ENCODE measurements at regions not wholly inside any gene's neighbourhood (a gene's known extent, or its start where the extent isn't known, plus 50 kb on each side); places are given as distances from the start of the nearest gene placed in this dataset.

DNA sequence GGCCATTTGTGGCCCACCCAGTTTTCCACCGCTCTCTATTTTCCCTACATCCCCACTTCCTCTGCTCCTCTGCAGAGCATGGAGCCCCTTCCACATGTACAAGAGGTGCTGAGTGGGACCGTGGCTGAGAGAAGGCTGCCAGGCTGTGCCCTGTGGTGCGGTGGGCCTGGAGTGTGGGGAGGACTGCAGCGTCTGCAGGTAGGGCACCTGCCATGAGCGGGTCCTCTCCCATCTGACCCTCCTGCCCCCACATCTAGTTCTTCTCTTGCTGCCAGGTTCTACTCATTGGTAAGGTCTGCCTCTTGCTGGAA is 145.6 kb upstream of the FAM20C start:
- Mint-ChIP-seq H3K4me3 (no peak overlapping the region), H3K9me3 (no peaks in the 10 kb centered on the region), H3K27ac (no peak overlapping the region), H3K27me3 (peaks cover 50% of the 10 kb centered on the region), H3K36me3 (no peaks in the 10 kb centered on the region), H3K4me1 (no peaks in the 10 kb centered on the region)
- no peak for ATAC-seq

DNA sequence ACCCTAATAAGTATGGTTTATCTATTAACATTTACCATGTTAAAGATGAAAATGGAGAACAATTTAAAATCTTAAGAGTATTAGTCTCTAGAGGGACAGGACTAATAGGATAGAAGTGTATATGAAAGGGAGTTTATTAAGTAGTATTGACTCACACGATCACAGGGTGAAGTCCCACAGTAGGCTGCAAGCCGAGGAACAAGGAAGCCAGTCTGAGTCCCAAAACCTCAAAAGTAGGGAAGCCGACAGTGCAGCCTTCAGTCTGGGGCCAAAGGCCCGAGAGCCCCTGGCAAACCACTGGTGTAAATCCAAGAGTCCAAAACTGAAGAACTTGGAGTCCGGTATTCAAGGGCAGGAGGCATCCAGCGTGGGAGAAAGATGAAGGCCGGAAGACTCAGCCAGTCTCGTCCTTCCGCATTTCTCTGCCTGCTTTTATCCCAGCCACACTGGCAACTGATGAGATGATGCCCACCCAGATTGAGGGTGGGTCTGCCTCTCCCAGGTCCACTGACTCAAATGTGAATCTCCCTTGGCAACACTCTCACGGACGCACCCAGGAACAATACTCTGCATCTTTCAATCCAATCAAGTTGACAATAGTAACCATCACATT is 140.8 kb upstream of the FAM20C start:
- Mint-ChIP-seq H3K9me3 (no peaks in the 10 kb centered on the region), H3K27me3 (peaks cover 6% of the 10 kb centered on the region), H3K27ac (no peak overlapping the region), H3K4me1 (no peaks in the 10 kb centered on the region), H3K4me3 (no peak overlapping the region), H3K36me3 (no peaks in the 10 kb centered on the region)
- no peak for ATAC-seq

DNA sequence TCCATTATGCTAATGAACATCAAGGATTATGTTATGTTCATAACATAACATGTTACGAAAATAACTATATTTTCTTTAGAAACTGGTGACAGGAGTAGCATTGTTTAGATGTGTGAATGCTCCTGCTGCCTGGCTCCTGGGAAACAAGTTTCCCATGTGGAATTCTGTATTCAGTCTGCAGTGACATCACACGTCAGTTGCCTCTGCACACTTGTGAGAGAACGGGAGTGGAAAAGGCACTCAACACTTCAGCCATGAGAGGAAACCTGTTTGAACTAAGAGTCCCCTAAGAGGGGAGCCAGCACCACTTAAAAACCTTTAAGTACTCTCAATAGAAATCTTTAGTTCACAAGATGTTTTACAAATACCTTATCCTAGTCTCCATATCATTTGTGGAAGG is 140.3 kb upstream of the FAM20C start:
- H3K36me3 Mint-ChIP-seq = no peaks in the 10 kb centered on the region
- ATAC-seq = no peak
- H3K4me3 Mint-ChIP-seq = no peak overlapping the region
- H3K27ac Mint-ChIP-seq = no peak overlapping the region
- H3K27me3 Mint-ChIP-seq = peaks cover under 1% of the 10 kb centered on the region
- no peaks in the 10 kb centered on the region for H3K4me1 Mint-ChIP-seq
- no peaks in the 10 kb centered on the region for H3K9me3 Mint-ChIP-seq

DNA sequence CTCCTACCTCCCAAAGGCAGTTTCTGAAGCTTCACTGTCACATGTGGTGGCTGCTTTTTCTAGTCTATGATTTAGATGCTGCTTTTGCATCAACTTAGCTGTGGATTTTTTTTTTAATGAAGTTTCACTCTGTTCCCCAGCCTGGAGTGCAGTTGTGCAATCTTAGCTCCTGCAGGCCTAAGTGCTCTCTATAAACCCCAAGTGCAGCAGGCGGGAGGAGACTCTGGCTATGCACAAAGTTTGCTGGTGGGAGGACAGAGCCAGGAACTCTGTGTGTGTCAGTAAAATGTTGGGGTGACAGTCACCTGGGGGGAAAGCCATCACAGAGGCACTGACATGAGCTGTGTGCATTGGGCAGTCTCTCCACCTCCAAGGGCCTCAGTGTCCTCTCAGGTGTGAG is 138.8 kb upstream of the FAM20C start:
- no peak for ATAC-seq
- H3K4me3 Mint-ChIP-seq = no peak overlapping the region
- no peaks in the 10 kb centered on the region for H3K9me3 Mint-ChIP-seq
- no peaks in the 10 kb centered on the region for H3K4me1 Mint-ChIP-seq
- H3K27me3 Mint-ChIP-seq = no peaks in the 10 kb centered on the region
- no peak overlapping the region for H3K27ac Mint-ChIP-seq
- no peaks in the 10 kb centered on the region for H3K36me3 Mint-ChIP-seq

DNA sequence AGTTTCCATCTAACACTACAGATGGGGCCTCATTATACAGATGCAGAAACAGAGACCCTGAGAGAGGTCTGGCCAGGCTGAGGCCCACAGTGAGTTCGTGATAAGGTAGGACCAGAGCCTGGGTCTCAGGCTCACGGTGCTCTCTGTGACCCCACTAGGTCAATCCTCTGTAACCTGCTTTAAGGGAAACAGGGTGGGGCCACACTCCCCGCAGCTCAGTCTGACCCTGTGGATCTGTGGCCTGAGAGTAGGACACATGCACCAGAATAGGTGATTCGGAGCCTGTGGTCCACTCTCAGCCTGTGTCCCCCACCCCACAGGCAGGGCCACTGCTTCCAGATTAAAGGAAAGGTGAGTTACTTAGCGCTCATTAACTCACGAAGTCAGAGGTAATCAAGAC is 137.8 kb upstream of the FAM20C start:
- no peaks in the 10 kb centered on the region for H3K36me3 Mint-ChIP-seq
- H3K9me3 Mint-ChIP-seq = no peaks in the 10 kb centered on the region
- no peak overlapping the region for H3K27ac Mint-ChIP-seq
- ATAC-seq = no peak
- H3K4me3 Mint-ChIP-seq = no peak overlapping the region
- H3K4me1 Mint-ChIP-seq = no peaks in the 10 kb centered on the region
- no peaks in the 10 kb centered on the region for H3K27me3 Mint-ChIP-seq

DNA sequence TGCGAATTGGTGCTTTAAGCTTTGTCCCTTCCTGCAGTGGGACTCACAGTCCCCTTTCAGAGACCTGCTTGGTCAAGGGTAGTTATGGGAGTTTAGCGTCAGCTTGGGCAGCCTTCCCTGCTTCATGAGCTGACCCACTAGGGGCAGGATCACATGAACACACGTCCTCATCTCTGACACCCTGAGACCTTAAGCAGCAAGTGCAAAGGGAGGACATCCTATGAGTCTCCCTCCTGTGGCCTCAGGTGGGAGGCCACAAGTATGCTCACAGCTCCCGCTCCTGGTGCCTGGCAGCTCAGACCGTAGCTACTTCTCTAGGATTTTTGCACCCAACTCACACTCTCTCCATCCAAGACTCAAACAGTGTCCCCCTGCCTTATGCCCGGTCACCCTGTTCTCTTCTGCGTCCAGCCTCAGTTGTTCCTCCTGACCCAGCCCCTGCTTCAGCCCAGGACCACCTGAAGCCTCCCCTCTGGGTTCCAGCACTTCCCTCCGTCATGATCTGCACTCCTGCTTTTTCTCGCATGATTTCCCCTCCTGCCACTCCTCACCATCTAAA is 136.6 kb upstream of the FAM20C start:
- no peak for ATAC-seq

DNA sequence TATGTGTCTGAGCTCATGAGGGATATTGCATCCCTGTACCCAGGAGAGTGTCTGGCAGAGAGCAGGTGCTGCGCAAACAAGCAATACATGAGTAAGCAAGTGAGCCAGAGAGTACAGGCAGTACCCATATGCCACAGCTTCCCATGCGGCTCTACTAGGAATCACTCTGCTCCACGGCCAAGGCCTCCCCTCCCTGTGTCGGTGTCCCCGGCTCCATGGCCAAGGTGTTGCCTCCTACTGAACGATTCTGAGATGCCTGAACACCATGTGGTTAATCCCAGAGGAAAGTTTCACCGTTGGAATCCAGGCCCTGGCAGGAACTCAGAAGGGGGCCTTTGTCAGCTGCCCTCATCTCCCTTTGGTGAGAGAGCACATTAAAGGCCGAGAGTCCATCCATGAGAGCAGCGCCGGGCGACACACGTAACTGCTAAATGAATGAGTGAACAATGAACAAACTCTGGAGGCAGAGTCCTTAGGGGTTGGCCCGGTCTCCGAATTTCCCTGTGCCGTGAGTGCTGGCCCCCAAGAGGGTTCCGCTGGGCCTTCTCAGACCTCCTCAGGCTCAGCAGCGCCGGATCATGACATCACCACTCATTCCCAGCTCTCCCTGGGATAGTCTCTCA is 136.0 kb upstream of the FAM20C start:
- H3K27ac Mint-ChIP-seq = no peak overlapping the region
- H3K27me3 Mint-ChIP-seq = no peaks in the 10 kb centered on the region
- H3K36me3 Mint-ChIP-seq = no peaks in the 10 kb centered on the region
- no peaks in the 10 kb centered on the region for H3K9me3 Mint-ChIP-seq
- H3K4me3 Mint-ChIP-seq = no peak overlapping the region
- no peaks in the 10 kb centered on the region for H3K4me1 Mint-ChIP-seq
- ATAC-seq = no peak

More for the DNA sequence above, 136.6 kb upstream of the FAM20C start:
- Mint-ChIP-seq H3K4me3 (no peak overlapping the region), H3K9me3 (no peaks in the 10 kb centered on the region), H3K27me3 (no peaks in the 10 kb centered on the region), H3K36me3 (no peaks in the 10 kb centered on the region), H3K27ac (no peak overlapping the region), H3K4me1 (no peaks in the 10 kb centered on the region)

DNA sequence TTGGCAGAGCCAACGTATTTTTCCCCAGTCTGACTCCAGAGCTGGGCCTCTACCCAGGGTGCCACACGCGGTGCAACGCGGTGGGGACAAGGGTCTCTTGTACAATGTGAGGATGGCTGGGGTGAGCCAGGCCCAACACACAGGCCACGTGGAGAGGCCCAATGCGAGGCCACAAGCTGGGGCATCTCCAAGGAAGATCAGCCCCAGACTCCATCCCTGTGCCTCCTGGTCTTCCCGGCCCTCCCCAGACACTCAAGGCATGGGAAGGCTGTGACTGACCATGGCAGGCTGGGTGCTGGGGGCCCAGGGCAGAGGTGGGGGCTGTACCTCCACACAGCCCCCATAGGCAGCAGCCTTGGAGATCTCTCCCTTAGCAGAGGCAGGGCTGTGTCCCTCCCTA is 135.3 kb upstream of the FAM20C start:
- Mint-ChIP-seq H3K27ac (no peak overlapping the region), H3K4me3 (no peak overlapping the region), H3K4me1 (no peaks in the 10 kb centered on the region), H3K36me3 (no peaks in the 10 kb centered on the region), H3K9me3 (no peaks in the 10 kb centered on the region), H3K27me3 (no peaks in the 10 kb centered on the region)
- ATAC-seq = no peak

DNA sequence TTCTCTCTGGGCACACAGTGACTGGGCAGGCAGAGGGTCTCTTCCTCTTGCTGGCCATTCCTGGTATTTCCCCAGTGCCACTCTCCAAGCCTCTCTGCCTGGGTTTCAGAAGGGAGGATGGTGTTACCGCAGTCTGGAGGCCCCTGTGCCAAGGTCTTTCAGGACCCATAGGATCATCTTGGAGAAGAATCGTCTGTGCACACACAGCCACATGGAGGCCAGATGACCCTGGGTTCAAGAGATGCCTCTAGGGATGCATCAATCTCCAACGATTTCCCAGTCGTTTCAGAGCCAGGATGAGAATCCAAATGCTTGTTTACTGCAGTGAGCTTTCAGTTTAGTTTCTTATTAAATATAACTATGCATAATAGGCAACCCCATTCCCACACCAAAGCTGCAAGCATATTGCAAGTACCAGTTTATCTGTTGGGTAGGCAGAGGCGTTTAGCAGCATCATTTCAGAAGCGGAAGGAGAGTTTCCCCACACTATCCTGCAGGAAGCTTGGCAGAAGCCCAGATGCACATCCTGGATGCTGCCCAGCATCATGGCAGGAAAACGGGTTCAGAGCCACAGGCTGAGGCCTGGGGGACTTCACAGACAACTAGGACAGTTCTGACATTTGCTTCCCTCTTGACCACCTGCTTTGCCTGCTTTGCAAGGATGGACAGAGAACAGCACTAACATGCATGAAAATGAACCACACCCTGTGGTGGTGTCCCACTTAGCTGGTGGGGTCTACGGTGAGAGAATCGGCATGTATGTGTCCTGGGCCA is 134.7 kb upstream of the FAM20C start:
- Mint-ChIP-seq H3K27ac (no peak overlapping the region), H3K36me3 (no peaks in the 10 kb centered on the region), H3K27me3 (no peaks in the 10 kb centered on the region), H3K9me3 (no peaks in the 10 kb centered on the region), H3K4me1 (no peaks in the 10 kb centered on the region), H3K4me3 (no peak overlapping the region)
- no peak for ATAC-seq

DNA sequence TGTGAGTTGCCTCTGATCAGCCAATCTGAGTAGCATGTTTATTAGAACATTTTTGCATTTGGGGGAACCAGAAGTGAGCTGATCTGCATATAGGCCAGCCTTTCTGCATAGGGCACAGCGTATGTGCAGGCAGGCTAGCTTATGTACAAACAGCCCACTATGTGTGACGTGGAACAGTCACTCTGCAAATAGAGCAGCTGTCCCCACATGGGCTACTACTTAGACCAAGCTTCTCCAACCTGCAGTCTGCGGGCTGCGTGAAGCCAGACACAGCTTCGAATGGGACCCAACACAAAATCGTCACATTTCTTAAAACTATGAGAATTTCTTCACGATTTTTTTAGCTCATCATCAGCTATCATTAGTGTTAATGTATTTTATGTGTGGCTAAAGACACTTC is 134.1 kb upstream of the FAM20C start:
- ATAC-seq = no peak
- no peak overlapping the region for H3K4me3 Mint-ChIP-seq
- no peak overlapping the region for H3K27ac Mint-ChIP-seq
- H3K4me1 Mint-ChIP-seq = peaks cover 4% of the 10 kb centered on the region
- H3K9me3 Mint-ChIP-seq = no peaks in the 10 kb centered on the region
- no peaks in the 10 kb centered on the region for H3K36me3 Mint-ChIP-seq
- H3K27me3 Mint-ChIP-seq = no peaks in the 10 kb centered on the region

DNA sequence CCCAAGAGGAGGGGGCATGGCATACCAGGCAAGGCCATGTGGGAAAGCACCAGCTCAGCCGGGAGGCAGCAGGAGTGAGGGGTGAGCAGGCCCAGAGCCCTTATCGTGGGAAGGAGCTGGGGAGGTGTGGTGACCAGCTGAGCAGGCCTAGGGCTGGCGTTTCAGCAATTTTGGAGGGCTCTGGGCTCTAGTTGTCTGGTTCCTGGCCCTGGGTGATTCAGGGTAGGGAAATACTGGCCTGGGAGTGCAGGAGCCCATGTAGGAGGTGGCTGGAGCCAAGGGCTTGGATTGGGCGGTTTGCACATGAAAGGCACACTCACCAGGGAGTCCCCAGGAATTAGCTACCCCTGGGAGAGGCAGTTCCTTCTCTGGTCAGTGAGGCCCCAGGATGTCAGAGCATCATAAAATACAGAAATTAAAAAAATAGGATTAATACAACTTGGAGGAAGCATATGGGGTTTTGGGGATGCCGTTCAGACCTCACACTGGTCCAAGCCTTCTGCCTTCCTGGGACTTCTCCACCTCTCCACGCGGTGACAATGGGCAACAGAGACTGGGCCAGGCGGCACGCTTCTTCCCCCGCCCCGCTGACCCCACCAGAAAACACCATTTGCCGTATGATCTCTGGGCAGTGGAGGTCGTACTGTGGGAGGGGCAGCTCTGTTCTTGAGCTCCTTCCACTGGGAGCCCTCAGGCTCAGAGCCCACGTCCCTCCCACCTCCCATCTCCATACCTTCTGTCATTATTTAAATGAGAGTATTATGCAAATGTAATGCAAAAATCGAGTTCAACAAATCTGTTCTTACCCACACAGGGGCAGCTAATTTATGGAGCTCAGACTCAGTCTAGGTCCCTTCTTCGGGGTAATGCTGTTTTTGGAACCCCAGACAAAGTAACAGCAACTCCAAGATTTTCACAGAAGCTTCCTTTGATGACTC is 133.0 kb upstream of the FAM20C start:
- Mint-ChIP-seq H3K4me3 (no peak overlapping the region), H3K27me3 (no peaks in the 10 kb centered on the region), H3K36me3 (no peaks in the 10 kb centered on the region), H3K9me3 (no peaks in the 10 kb centered on the region), H3K4me1 (peaks cover 14% of the 10 kb centered on the region), H3K27ac (no peak overlapping the region)
- ATAC-seq = no peak

DNA sequence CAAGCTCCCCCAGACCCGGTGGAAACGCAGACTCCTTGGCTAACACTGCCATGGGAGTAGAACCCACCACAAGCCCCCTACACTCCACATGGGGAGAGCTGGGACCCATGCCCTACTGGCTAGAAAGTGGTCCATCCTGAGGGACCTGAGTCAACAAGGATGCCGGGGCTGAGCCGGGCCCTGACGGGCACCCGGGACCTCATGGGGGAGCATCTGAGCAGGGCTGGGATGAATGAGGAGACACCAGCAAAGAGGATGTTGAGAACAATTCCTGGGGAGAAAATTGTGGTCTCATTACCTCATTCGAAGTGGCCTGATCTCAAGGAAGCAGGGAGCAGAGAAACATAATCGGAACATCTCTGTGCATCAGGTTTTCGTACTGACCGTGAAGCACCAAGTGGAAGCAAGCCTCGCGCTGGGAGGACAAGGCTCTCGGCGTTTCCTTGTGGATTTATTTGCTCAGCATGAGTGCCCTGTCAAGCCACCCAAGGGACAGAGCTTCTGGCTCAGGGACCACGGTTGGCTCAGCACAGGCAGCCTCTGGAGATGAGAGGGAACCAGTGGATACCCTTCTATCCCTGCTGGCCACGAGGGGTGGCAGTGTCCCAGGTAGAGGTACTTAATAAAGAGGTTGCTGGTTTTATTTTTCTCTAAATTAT is 132.2 kb upstream of the FAM20C start:
- Mint-ChIP-seq H3K27me3 (no peaks in the 10 kb centered on the region), H3K9me3 (no peaks in the 10 kb centered on the region), H3K36me3 (no peaks in the 10 kb centered on the region), H3K27ac (no peak overlapping the region), H3K4me3 (no peak overlapping the region), H3K4me1 (peaks cover 14% of the 10 kb centered on the region)
- ATAC-seq = no peak

DNA sequence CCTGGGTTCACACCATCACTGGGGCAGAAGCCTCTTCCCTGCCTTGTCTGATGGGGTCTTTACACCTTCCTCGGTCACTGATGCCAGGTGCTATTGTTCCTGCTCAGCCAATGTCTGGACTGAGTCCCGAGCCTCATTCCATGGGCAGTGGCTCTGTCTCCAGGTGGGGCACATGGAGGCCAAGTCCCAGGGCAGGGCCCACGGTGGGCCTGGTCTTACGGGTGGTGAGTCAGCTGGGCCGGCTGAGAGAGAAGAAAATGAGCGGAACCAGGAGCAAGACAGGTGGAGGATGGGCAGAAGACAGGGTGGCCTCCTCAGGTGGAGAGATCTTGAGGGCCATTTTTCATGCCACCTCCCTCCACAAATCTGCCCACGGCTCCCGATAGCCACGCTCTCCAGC is 131.7 kb upstream of the FAM20C start:
- peaks cover under 1% of the 10 kb centered on the region for H3K27me3 Mint-ChIP-seq
- no peak overlapping the region for H3K4me3 Mint-ChIP-seq

DNA sequence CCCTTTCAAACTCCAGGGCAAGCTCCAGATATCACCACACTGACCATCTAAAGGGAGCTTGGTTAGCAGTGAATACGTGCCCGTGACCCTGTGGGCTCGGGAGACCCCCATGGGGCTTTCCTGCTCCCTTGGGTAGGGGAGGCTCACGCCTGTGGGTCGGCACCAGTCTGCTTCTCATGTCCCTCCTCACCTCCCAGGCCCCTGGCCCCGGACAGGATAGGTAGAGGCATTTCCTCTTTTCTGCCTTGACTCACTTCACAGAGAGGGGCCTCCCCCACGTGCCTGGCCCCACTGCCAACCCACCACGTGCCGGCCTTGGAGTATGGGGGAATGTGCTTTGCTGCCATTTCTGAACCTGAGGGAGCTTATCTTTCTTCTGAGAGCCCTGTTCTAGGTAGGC is 131.3 kb upstream of the FAM20C start:
- H3K36me3 Mint-ChIP-seq = no peaks in the 10 kb centered on the region
- H3K27me3 Mint-ChIP-seq = peaks cover 5% of the 10 kb centered on the region
- peaks cover 14% of the 10 kb centered on the region for H3K4me1 Mint-ChIP-seq
- no peak for ATAC-seq
- no peak overlapping the region for H3K27ac Mint-ChIP-seq
- no peak overlapping the region for H3K4me3 Mint-ChIP-seq
- no peaks in the 10 kb centered on the region for H3K9me3 Mint-ChIP-seq

More for the DNA sequence above, 131.7 kb upstream of the FAM20C start:
- Mint-ChIP-seq H3K27ac (no peak overlapping the region), H3K4me1 (peaks cover 14% of the 10 kb centered on the region), H3K9me3 (no peaks in the 10 kb centered on the region), H3K36me3 (no peaks in the 10 kb centered on the region)
- no peak for ATAC-seq
